LNCAP (cell line): ENCODE measurements at regions not wholly inside any gene's neighbourhood (a gene's known extent, or its start where the extent isn't known, plus 50 kb on each side); places are given as distances from the start of the nearest gene placed in this dataset.

ENCODE experiments used
- CTCF ChIP-seq: fragments of 450-650 bp; IDR thresholded peaks from 2 replicates; pipeline ENCODE4 v1.5.1; 2017; ENCODE audit warnings: mild to moderate bottlenecking

GRCh38 chr3:73789825-73790444, 165.2 kb upstream of the PDZRN3 start:
- no peak for TF ChIP-seq CTCF

DNA sequence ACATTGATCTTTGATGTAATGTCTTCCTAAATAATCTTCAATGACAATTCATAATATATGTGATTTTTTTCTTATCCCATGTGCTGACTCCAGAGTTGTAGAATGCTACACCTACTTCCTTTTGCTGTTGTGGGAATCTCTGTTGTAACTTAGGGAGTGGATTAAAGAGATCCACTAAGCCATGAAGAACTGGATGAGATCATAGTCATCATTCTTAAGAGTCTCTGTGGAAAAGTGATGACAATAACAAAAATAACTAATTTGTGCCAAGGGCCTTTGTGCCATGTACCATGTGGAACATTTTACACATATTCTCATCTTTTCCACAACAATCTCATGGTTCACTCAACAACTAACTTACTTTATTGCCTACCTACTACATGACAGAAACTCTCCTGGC, 162.9 kb upstream of the PDZRN3 start:
- no peak for TF ChIP-seq CTCF

DNA sequence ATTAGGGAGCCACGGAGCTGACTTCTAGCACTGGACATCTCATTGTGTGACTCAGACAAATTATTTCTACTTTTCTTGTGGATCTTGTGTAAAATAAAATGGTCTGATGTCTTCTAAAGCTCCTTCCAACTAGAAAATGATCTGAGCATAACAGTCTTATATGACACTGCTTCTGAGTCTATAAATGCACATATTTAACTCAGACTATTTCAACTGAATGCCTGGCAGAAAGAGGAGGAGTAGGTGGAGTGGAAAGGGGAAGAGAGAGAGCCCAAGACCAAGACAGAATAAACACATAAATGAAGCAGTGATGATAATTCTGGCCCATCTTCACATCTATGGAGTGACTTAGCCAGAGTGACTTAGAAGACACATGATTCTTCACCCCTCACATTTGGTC, 162.3 kb upstream of the PDZRN3 start:
- TF ChIP-seq CTCF = no peak

DNA sequence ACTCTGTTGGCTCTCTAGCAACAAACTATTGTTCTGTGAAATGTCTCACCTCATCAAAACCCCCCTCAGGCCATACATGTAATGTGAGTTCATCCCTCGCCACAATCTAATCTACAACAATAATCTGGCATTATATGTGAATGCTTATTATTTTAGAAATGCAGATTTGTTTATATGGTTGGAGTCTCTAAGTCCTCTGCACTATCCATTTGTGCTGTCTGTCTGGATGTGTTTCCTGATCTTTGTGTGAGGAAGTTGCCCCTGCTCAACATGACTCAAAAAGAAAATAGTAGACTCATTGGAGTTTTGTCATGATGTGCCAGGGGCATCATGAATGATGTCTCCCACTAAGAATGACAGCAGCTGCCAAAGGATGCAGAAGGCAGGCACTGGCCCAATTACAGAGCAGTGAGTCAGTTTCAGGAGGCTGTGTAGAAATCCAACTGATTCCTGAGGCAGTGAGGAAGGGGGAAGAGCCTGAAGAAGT, 161.6 kb upstream of the PDZRN3 start:
- no peak for TF ChIP-seq CTCF

- TF ChIP-seq CTCF = no peak
Measured at GRCh38 chr3:73784686-73785392, 160.1 kb upstream of the PDZRN3 start.

DNA sequence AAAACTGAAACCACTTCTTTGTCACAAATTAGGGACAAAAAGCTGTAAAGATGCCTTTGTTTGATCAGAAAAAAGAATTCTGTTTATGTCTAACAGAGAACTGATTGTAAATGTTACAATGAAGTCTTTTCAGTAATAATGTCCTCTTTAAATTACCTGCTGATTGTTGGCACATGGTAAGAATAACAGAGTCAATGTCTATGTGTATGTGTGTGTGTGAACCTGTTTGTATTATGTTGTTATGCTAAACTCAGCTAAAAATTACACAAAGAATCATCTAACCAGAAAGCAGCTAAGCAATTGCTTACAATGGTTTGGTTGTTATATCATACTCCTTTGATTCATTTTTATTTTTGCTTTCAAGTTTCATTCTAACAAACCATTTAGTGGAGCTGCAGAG, 159.1 kb upstream of the PDZRN3 start:
- no peak for TF ChIP-seq CTCF

GRCh38 chr3:73781541-73781940, 156.8 kb upstream of the PDZRN3 start:
- no peak for TF ChIP-seq CTCF
